HG03175 (cell line): ENCODE measurements at regions not wholly inside any gene's neighbourhood (a gene's known extent, or its start where the extent isn't known, plus 50 kb on each side); places are given as distances from the start of the nearest gene placed in this dataset.

ENCODE experiments used
- ATAC-seq: cut with Tn5 transposase; IDR thresholded peaks from one replicate; pipeline ENCODE4 v1.9.1; 2021; ENCODE audit warnings: mild to moderate bottlenecking, moderate library complexity; ENCODE audit not compliant: unreplicated experiment

- ATAC-seq: no peak
Measured at GRCh38 chr18:39871961-39872360, 2083.1 kb upstream of the PIK3C3 start.

- no peak for ATAC-seq
Measured at GRCh38 chr18:39870591-39870990, 2084.4 kb upstream of the PIK3C3 start.

GRCh38 chr18:39863916-39864315 lies 2091.1 kb upstream of the PIK3C3 start:
- ATAC-seq: no peak

- no peak for ATAC-seq
Measured at GRCh38 chr18:39862341-39862740, 2092.7 kb upstream of the PIK3C3 start.

GRCh38 chr18:39854291-39854690 lies 2100.7 kb upstream of the PIK3C3 start:
- ATAC-seq: no peak

- no peak for ATAC-seq
Measured at GRCh38 chr18:39846265-39846664, 2108.8 kb upstream of the PIK3C3 start.

- ATAC-seq: no peak
Measured at GRCh38 chr18:39845631-39846030, 2109.4 kb upstream of the PIK3C3 start.

GRCh38 chr18:39845106-39845505 lies 2109.9 kb upstream of the PIK3C3 start:
- ATAC-seq: no peak

- ATAC-seq: no peak
Measured at GRCh38 chr18:39843546-39843945, 2111.5 kb upstream of the PIK3C3 start.

GRCh38 chr18:39842366-39842914 lies 2112.6 kb upstream of the PIK3C3 start:
- no peak for ATAC-seq

GRCh38 chr18:39841482-39842365 lies 2113.3 kb upstream of the PIK3C3 start:
- ATAC-seq: no peak

- no peak for ATAC-seq
Measured at GRCh38 chr18:39840856-39841481, 2114.1 kb upstream of the PIK3C3 start.

GRCh38 chr18:39840406-39840805 lies 2114.6 kb upstream of the PIK3C3 start:
- no peak for ATAC-seq

GRCh38 chr18:39839782-39840181 lies 2115.3 kb upstream of the PIK3C3 start:
- no peak for ATAC-seq

GRCh38 chr18:39838831-39839230 lies 2116.2 kb upstream of the PIK3C3 start:
- ATAC-seq: no peak

GRCh38 chr18:39835303-39836030 lies 2119.6 kb upstream of the PIK3C3 start:
- no peak for ATAC-seq

- no peak for ATAC-seq
Measured at GRCh38 chr18:39834636-39835035, 2120.4 kb upstream of the PIK3C3 start.

- ATAC-seq: no peak
Measured at GRCh38 chr18:39825485-39826150, 2129.4 kb upstream of the PIK3C3 start.

GRCh38 chr18:39806525-39806924 lies 2148.5 kb upstream of the PIK3C3 start:
- ATAC-seq: no peak

- no peak for ATAC-seq
Measured at GRCh38 chr18:39805218-39805617, 2149.8 kb upstream of the PIK3C3 start.
